Mammary epithelial cell (primary cell): ENCODE measurements at regions not wholly inside any gene's neighbourhood (a gene's known extent, or its start where the extent isn't known, plus 50 kb on each side); places are given as distances from the start of the nearest gene placed in this dataset.

Source experiments
- EZH2 ChIP-seq: IDR thresholded peaks from 2 replicates; pipeline ENCODE4 v1.6.1; 2012; ENCODE audit warnings: low read length, inconsistent platforms, borderline replicate concordance
- TF ChIP-seq, protein P1 (sequence below), 2 donors: IDR thresholded peaks in 1 of 2; conservative IDR thresholded peaks in 1 of 2; 2 replicates each; pipeline ENCODE4 v1.5.1; 2011 to 2012; ENCODE audit warnings: inconsistent platforms in 2 of 2, low read length in 2 of 2, mild to moderate bottlenecking in 2 of 2, control low read depth in 1 of 2, low read depth in 1 of 2; ENCODE audit not compliant: insufficient read depth in 1 of 2; ENCODE audit errors: extremely low read depth in 1 of 2

DNA sequence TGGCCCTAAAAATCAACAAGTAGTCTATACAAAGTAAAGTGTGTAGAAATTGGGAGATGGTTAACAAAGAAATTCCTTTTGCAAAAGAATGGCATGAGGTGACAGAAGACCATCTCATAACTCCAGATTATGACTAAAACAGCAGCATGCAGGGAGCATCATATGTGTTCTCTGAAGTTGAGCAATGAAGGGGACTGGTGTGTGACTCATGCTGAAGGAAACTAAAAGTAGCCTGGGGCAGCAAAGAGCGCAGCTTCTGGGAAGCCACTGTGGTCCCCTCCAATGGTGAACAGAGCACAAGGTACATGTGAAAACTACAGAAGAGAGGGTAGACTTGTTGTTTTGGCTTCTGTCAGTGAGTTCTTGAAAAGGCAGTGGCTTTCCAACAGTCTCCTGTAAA lies 133.4 kb downstream of the MACC1 start:
- TF ChIP-seq, protein P1, sequence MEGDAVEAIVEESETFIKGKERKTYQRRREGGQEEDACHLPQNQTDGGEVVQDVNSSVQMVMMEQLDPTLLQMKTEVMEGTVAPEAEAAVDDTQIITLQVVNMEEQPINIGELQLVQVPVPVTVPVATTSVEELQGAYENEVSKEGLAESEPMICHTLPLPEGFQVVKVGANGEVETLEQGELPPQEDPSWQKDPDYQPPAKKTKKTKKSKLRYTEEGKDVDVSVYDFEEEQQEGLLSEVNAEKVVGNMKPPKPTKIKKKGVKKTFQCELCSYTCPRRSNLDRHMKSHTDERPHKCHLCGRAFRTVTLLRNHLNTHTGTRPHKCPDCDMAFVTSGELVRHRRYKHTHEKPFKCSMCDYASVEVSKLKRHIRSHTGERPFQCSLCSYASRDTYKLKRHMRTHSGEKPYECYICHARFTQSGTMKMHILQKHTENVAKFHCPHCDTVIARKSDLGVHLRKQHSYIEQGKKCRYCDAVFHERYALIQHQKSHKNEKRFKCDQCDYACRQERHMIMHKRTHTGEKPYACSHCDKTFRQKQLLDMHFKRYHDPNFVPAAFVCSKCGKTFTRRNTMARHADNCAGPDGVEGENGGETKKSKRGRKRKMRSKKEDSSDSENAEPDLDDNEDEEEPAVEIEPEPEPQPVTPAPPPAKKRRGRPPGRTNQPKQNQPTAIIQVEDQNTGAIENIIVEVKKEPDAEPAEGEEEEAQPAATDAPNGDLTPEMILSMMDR (conservative IDR thresholded peaks at IDR 0.05 in 1 of 2, IDR thresholded peaks at IDR 0.05 in 1 of 2; ENCODE audit: extremely low read depth in 1 of 2, insufficient read depth in 1 of 2, low read depth in 1 of 2, low read length in 2 of 2) = no peak
- TF ChIP-seq EZH2 = no peak
